Neural progenitor cell (in vitro differentiated cells): ENCODE measurements at regions not wholly inside any gene's neighbourhood (a gene's known extent, or its start where the extent isn't known, plus 50 kb on each side); places are given as distances from the start of the nearest gene placed in this dataset.

ENCODE experiments used
- DNase-seq: peaks from one replicate; pipeline ENCODE4 v3.0.0-alpha.2; 2016; ENCODE audit warnings: low spot score
- H2AFZ ChIP-seq: fragments of 200-600 bp; sonication (generic); replicated peaks from 2 replicates; pipeline ENCODE4 v1.6.1; 2016; ENCODE audit warnings: antibody characterized with exemption
- H3F3A ChIP-seq: fragments of 200-600 bp; sonication (generic); 2 replicates; pipeline ENCODE4 v1.6.1; 2016; ENCODE audit warnings: antibody characterized with exemption, low read depth
- H3K27ac ChIP-seq: fragments of 200-600 bp; sonication (generic); 2 replicates; pipeline ENCODE4 v1.5.1; 2016; ENCODE audit warnings: mild to moderate bottlenecking
- H3K27me3 ChIP-seq: fragments of 200-600 bp; sonication (generic); 2 replicates; pipeline ENCODE4 v1.6.1; 2016; ENCODE audit warnings: mild to moderate bottlenecking, moderate library complexity
- H3K36me3 ChIP-seq: fragments of 200-600 bp; sonication (generic); 2 replicates; pipeline ENCODE4 v1.5.1; 2016
- H3K4me1 ChIP-seq: fragments of 200-600 bp; sonication (generic); 2 replicates; pipeline ENCODE4 v1.6.1; 2016; ENCODE audit warnings: mixed run types
- H3K4me2 ChIP-seq: fragments of 200-600 bp; sonication (generic); 2 replicates; pipeline ENCODE4 v1.6.1; 2016
- H3K4me3 ChIP-seq: fragments of 200-600 bp; sonication (generic); 2 replicates; pipeline ENCODE4 v1.5.1; 2016
- H3K79me2 ChIP-seq: fragments of 200-600 bp; sonication (generic); 2 replicates; pipeline ENCODE4 v1.6.1; 2016; ENCODE audit warnings: low read depth
- H3K9ac ChIP-seq: fragments of 200-600 bp; sonication (generic); 2 replicates; pipeline ENCODE4 v1.6.1; 2016
- H3K9me3 ChIP-seq: fragments of 200-600 bp; sonication (generic); 2 replicates; pipeline ENCODE4 v1.5.1; 2016; ENCODE audit warnings: low read depth
- H4K20me1 ChIP-seq: fragments of 200-600 bp; sonication (generic); 2 replicates; pipeline ENCODE4 v1.6.1; 2016; ENCODE audit warnings: low read depth
- H3K27ac Mint-ChIP-seq: 3 replicates; pipeline ENCODE4 v1.8.0; 2021; ENCODE audit warnings: mixed read lengths
- H3K27me3 Mint-ChIP-seq: 2 replicates; pipeline ENCODE4 v1.8.0; 2022; ENCODE audit warnings: low read depth, mild to moderate bottlenecking, inconsistent platforms, moderate library complexity, mixed read lengths; ENCODE audit not compliant: insufficient read depth
- H3K36me3 Mint-ChIP-seq: 3 replicates; pipeline ENCODE4 v1.8.0; 2021; ENCODE audit warnings: mixed read lengths
- H3K4me1 Mint-ChIP-seq: 3 replicates; pipeline ENCODE4 v1.8.0; 2021; ENCODE audit warnings: mixed read lengths
- H3K4me3 Mint-ChIP-seq: 3 replicates; pipeline ENCODE4 v1.8.0; 2021; ENCODE audit warnings: mild to moderate bottlenecking, moderate library complexity, mixed read lengths
- H3K9me3 Mint-ChIP-seq: 3 replicates; pipeline ENCODE4 v1.8.0; 2020; ENCODE audit warnings: mixed read lengths
- EZH2 ChIP-seq: fragments of 200-600 bp; sonication (generic); IDR thresholded peaks from 2 replicates; pipeline ENCODE4 v1.6.1; 2017; ENCODE audit warnings: antibody characterized with exemption, mild to moderate bottlenecking, moderate library complexity
- EZH2phosphoT487 ChIP-seq: fragments of 200-600 bp; sonication (generic); IDR thresholded peaks from 2 replicates; pipeline ENCODE4 v1.6.1; 2017; ENCODE audit warnings: antibody characterized with exemption
- TF ChIP-seq, protein P1 (sequence below): fragments of 200-600 bp; sonication (generic); IDR thresholded peaks from 2 replicates; pipeline ENCODE4 v1.5.1; 2017; ENCODE audit warnings: antibody characterized with exemption, mild to moderate bottlenecking

DNA sequence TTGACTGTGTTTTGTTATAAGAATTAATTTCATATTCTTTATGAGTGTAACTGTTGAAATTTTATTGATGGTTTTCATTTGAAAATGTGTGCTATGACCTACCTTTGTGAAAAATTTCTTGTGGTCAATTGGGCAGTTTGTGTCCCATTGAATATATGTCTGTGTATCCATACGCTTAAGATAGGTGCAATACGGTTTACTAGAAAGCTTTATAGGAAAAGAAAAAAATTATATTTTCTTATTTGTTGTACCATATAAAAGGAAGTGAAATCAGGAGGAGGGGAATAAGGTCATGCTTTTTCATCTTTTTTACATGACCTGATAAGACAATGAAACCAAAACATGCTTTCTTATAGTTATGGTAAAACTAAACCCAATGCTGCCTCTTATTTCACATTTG lies 807.7 kb downstream of the USP25 start:
- H3K4me1 Mint-ChIP-seq = peaks cover 23% of the 10 kb centered on the region

DNA sequence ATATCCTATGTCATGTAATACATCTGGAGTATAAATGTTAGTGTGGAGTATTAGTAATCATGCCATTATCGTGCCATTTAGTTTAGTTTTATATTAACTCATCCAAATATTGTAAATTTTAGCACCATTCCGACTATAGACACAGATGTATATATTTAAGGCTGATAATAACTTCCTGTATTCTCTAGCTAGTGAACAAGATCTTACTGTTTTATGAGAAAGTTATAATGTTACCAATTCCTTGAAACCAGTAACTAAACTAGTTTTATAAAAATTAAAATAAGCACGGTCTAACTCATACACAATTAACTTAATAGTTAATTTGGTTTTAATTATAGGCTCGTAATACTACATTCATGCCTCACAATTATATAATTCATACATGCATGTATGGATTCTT lies 808.6 kb downstream of the USP25 start:
- Histone ChIP-seq H3K27ac (no peak overlapping the region), H3K9ac (no peak overlapping the region)

More for the DNA sequence above, 807.7 kb downstream of the USP25 start:
- Histone ChIP-seq H3K9me3 (no peaks in the 10 kb centered on the region), H3K4me3 (no peak overlapping the region), H4K20me1 (no peaks in the 10 kb centered on the region), H2AFZ (no peak overlapping the region), H3K79me2 (no peaks in the 10 kb centered on the region), H3K9ac (no peak overlapping the region), H3K4me1 (peaks cover 8% of the 10 kb centered on the region), H3K27me3 (no peaks in the 10 kb centered on the region), H3K4me2 (no peak overlapping the region), H3K36me3 (no peaks in the 10 kb centered on the region), H3K27ac (no peak overlapping the region), H3F3A (no peaks in the 10 kb centered on the region)
- H3K9me3 Mint-ChIP-seq = peaks cover 4% of the 10 kb centered on the region
- no peak overlapping the region for H3K27ac Mint-ChIP-seq
- H3K36me3 Mint-ChIP-seq = peaks cover 11% of the 10 kb centered on the region
- no peak for DNase-seq
- TF ChIP-seq, protein P1, sequence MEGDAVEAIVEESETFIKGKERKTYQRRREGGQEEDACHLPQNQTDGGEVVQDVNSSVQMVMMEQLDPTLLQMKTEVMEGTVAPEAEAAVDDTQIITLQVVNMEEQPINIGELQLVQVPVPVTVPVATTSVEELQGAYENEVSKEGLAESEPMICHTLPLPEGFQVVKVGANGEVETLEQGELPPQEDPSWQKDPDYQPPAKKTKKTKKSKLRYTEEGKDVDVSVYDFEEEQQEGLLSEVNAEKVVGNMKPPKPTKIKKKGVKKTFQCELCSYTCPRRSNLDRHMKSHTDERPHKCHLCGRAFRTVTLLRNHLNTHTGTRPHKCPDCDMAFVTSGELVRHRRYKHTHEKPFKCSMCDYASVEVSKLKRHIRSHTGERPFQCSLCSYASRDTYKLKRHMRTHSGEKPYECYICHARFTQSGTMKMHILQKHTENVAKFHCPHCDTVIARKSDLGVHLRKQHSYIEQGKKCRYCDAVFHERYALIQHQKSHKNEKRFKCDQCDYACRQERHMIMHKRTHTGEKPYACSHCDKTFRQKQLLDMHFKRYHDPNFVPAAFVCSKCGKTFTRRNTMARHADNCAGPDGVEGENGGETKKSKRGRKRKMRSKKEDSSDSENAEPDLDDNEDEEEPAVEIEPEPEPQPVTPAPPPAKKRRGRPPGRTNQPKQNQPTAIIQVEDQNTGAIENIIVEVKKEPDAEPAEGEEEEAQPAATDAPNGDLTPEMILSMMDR = no peak
- TF ChIP-seq EZH2phosphoT487 = no peak
- no peak for TF ChIP-seq EZH2
- no peaks in the 10 kb centered on the region for H3K27me3 Mint-ChIP-seq
- H3K4me3 Mint-ChIP-seq = no peak overlapping the region

DNA sequence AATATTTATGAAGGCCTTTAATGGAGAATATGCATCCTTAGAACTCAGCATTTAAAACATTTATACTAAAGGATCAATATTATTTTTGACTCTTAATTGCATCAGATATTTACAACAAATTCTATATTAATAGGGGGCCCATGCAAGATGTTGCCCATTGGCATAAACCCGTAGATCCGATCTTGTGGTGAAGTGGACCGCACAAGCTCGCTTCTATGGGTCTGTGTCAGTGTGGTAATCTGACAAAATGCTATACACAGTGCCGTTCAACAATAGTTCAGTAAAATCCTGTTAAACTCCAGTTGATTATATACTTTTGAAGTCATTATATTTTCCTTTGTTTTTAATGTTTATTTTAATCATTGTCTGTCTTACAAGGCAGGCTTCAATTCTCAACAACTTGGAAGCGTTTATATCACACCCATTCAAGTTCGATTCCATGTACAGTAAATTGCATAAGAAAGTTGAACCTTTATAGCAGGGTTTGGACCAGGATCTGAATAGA lies 809.2 kb downstream of the USP25 start:
- Mint-ChIP-seq H3K27me3 (no peaks in the 10 kb centered on the region), H3K9me3 (peaks cover 6% of the 10 kb centered on the region), H3K4me1 (peaks cover 14% of the 10 kb centered on the region), H3K36me3 (peaks cover 11% of the 10 kb centered on the region), H3K4me3 (no peak overlapping the region), H3K27ac (no peak overlapping the region)
- H3K27ac ChIP-seq = no peak overlapping the region
- no peak overlapping the region for H3K4me2 ChIP-seq
- no peaks in the 10 kb centered on the region for H3F3A ChIP-seq
- DNase-seq = no peak
- TF ChIP-seq, protein P1 = no peak
- TF ChIP-seq EZH2phosphoT487 (no peak), EZH2 (no peak)
- H4K20me1 ChIP-seq = no peaks in the 10 kb centered on the region
- no peak overlapping the region for H2AFZ ChIP-seq
- no peaks in the 10 kb centered on the region for H3K27me3 ChIP-seq
- no peak overlapping the region for H3K4me3 ChIP-seq
- no peak overlapping the region for H3K9ac ChIP-seq
- H3K4me1 ChIP-seq = peaks cover 8% of the 10 kb centered on the region
- H3K9me3 ChIP-seq = no peaks in the 10 kb centered on the region
- no peaks in the 10 kb centered on the region for H3K79me2 ChIP-seq
- H3K36me3 ChIP-seq = no peaks in the 10 kb centered on the region

More for the DNA sequence above, 808.6 kb downstream of the USP25 start:
- peaks cover 19% of the 10 kb centered on the region for H3K4me1 Mint-ChIP-seq
- Histone ChIP-seq H3F3A (no peaks in the 10 kb centered on the region), H3K4me1 (peaks cover 8% of the 10 kb centered on the region), H3K4me2 (no peak overlapping the region), H3K27me3 (no peaks in the 10 kb centered on the region), H3K4me3 (no peak overlapping the region), H3K36me3 (no peaks in the 10 kb centered on the region), H3K79me2 (no peaks in the 10 kb centered on the region), H3K9me3 (no peaks in the 10 kb centered on the region), H2AFZ (no peak overlapping the region), H4K20me1 (no peaks in the 10 kb centered on the region)
- H3K4me3 Mint-ChIP-seq = no peak overlapping the region
- TF ChIP-seq, protein P1 = no peak
- TF ChIP-seq EZH2phosphoT487 = no peak
- no peak for DNase-seq
- H3K9me3 Mint-ChIP-seq = peaks cover 4% of the 10 kb centered on the region
- H3K27me3 Mint-ChIP-seq = no peaks in the 10 kb centered on the region
- H3K36me3 Mint-ChIP-seq = peaks cover 11% of the 10 kb centered on the region
- no peak overlapping the region for H3K27ac Mint-ChIP-seq
